ENCODE measurements at regions not wholly inside any gene's neighbourhood (a gene's known extent, or its start where the extent isn't known, plus 50 kb on each side); places are given as distances from the start of the nearest gene placed in this dataset.

DNA sequence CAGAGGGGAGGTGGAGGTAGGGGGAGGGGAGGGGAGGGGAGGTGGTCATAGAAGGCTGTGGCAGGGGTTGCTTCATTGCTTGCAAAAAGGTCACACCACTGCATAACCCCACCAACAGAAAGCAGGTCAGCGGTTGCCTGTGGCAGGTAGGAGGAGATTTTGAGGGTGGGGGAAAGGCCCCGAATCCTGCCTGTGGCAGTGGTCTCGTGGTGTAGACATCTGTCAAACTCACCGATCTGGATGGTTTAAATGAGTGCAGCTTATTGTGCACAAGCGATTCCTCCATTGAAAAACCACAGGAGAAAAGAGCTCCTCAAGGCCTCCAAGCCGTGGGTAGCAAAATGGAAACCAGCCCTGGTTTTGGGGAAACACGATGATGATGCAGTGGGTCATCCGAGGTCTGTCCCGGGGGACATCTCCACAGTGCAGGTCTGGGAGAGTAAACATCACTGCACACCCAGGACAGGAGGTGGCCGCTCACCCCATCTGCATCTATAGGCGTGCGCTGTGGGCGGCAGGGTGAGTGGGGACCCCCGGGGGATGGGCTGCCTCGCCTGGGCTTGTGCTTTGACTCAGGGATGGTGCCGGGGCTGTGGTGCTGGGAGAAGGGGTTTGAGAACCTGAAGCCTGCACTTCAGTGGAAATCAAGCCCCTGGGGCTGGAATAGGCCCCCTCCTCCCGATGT lies 112.3 kb downstream of the CRYAA start:
- no peaks in the 10 kb centered on the region for H3K9me3 Mint-ChIP-seq
- H3K36me3 Mint-ChIP-seq (ENCODE audit: low read depth) = no peaks in the 10 kb centered on the region
- H3K4me3 Mint-ChIP-seq = no peak overlapping the region
- peaks cover 6% of the 10 kb centered on the region for H3K27me3 Mint-ChIP-seq (ENCODE audit: low read depth)
- H3K27ac Mint-ChIP-seq = no peak overlapping the region
- H3K4me1 Mint-ChIP-seq (ENCODE audit: low read depth) = no peaks in the 10 kb centered on the region

DNA sequence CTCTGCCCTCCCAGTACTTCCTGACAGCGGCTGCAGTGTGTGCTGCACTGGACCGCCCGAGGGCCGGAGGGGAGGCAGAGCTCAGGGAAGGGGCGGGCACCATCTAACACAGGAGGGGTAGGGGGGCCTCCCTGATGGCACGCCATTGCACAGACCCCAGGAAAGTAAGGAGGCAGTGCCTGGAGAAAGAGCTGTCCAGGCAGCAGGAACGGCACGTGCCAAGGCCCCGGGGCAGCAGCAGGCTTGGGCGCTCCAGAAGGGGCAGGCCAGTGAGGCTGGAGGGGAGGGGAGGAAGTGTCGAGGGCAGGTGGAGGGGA lies 110.7 kb downstream of the CRYAA start:
- no peaks in the 10 kb centered on the region for H3K9me3 Mint-ChIP-seq
- H3K4me3 Mint-ChIP-seq = no peak overlapping the region
- no peaks in the 10 kb centered on the region for H3K36me3 Mint-ChIP-seq (ENCODE audit: low read depth)
- peaks cover 6% of the 10 kb centered on the region for H3K27me3 Mint-ChIP-seq (ENCODE audit: low read depth)
- H3K27ac Mint-ChIP-seq = no peak overlapping the region
- H3K4me1 Mint-ChIP-seq (ENCODE audit: low read depth) = no peaks in the 10 kb centered on the region

DNA sequence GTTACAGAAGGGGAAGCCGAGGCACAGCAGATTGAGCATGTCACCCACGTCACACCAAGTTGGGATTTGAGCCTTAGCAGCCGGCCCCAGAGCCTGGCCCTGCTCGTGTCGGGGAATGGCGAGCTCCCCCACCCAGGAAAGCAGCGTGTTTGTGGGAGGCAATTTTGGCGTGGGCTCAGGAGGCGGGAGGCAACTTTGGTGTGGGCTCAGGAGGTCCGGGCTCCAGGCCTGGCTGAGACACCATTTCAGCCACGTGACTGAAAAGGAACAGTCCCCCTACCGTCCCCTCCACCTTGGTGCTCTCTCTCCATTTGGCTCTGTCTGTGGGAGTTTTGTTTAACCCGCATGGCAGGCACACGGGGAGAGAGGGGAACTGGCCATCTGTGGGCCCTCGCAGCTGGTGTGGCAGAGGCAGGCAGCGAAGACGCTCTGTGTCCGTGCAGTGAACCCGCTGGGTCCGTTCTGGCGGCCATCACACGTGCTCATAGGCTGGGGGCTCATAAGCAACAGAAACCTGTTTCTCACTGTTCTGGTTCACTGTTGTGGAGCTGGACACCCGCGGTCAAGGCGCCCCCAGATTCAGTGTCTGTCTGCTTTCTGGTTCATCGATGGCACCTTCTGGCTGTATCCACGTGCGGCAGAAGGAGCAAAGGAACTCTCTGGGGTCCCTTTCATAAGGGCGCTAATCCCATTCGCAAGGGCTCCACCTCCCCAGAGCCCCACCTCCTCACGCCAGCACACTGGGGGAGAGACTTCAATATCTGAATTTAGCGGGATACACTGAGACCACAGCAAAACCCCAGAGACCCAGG lies 110.2 kb downstream of the CRYAA start:
- Mint-ChIP-seq H3K27me3 (ENCODE audit: low read depth) (peaks cover 6% of the 10 kb centered on the region), H3K9me3 (no peaks in the 10 kb centered on the region), H3K36me3 (ENCODE audit: low read depth) (no peaks in the 10 kb centered on the region), H3K27ac (no peak overlapping the region), H3K4me3 (no peak overlapping the region), H3K4me1 (ENCODE audit: low read depth) (no peaks in the 10 kb centered on the region)

DNA sequence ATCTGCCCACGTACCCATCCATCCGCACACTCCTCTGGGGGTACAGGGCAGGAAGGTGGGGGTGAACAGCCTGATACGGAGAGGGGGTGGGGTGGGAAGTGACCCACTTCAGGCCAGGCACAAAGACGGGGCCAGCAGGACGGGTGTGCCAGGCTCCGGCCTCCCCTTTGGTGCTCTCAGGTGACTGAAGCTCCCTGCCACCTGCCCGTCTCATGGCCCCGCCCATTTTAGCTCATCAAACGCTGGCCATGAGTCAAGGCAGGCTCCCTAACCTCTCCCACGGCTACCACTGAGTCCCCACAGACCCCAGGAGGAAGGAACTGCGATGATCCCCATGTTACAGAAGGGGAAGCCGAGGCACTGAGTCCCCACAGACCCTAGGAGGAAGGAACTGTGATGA lies 109.6 kb downstream of the CRYAA start:
- no peak overlapping the region for H3K27ac Mint-ChIP-seq
- H3K4me3 Mint-ChIP-seq = no peak overlapping the region
- H3K4me1 Mint-ChIP-seq (ENCODE audit: low read depth) = no peaks in the 10 kb centered on the region
- no peaks in the 10 kb centered on the region for H3K9me3 Mint-ChIP-seq
- peaks cover 6% of the 10 kb centered on the region for H3K27me3 Mint-ChIP-seq (ENCODE audit: low read depth)
- no peaks in the 10 kb centered on the region for H3K36me3 Mint-ChIP-seq (ENCODE audit: low read depth)

- Mint-ChIP-seq H3K9me3 (no peaks in the 10 kb centered on the region), H3K4me3 (no peak overlapping the region), H3K4me1 (ENCODE audit: low read depth) (no peaks in the 10 kb centered on the region), H3K27me3 (ENCODE audit: low read depth) (peaks cover 6% of the 10 kb centered on the region), H3K27ac (no peak overlapping the region), H3K36me3 (ENCODE audit: low read depth) (no peaks in the 10 kb centered on the region)
Measured at GRCh38 chr21:43277481-43278351, 108.9 kb downstream of the CRYAA start.

DNA sequence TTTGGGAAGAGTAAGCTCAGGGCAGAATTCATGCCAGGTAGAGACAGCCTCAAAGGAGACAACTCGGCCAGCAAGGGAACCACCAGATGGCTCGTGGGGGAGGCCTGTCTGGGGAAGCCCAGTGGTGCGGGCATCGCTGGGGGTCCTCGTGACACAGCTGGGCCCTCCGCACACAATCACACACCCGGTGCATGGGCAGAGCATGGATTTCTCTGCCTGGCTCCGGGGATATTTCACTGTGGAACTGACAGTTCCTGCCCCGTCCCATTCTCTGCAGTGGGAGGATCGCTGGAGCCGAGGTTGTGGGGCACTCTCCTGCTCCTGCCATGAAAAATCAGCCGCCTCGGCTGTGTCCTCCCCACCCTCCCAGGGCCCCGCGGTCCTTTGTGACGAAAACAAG lies 108.0 kb downstream of the CRYAA start:
- Mint-ChIP-seq H3K9me3 (no peaks in the 10 kb centered on the region), H3K27ac (no peak overlapping the region), H3K36me3 (ENCODE audit: low read depth) (no peaks in the 10 kb centered on the region), H3K27me3 (ENCODE audit: low read depth) (peaks cover 6% of the 10 kb centered on the region), H3K4me1 (ENCODE audit: low read depth) (no peaks in the 10 kb centered on the region), H3K4me3 (no peak overlapping the region)

DNA sequence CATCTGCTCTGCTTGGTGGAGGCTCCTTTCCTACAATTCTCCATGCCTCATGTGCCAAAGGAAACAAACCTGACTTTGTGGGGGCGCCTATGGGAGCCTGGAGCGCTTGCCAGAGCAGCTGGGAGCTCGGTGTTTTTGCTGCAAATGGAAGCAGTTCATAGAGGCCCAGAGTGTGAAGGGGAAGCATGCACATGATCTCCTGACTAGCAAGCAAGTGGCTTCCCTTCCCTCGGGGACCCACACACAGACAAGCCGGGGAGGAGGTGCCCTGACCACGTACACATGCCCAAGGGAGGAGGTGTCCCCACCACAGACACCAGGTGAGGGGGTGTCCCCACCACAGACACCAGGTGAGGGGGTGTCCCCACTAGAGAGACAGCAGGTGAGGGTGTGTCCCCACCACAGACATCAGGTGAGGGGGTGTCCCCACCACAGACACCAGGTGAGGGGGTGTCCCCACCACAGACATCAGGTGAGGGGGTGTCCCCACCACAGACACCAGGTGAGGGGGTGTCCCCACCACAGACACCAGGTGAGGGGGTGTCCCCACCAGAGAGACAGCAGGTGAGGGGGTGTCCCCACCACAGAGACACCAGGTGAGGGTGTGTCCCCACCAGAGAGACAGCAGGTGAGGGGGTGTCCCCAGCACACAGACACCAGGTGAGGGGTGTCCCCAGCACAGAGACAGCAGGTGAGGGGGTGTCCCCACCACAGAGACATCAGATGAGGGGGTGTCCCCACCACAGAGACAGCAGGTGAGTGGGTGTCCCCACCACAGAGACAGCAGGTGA lies 106.8 kb downstream of the CRYAA start:
- no peaks in the 10 kb centered on the region for H3K36me3 Mint-ChIP-seq (ENCODE audit: low read depth)
- H3K4me1 Mint-ChIP-seq (ENCODE audit: low read depth) = no peaks in the 10 kb centered on the region
- peaks cover 6% of the 10 kb centered on the region for H3K27me3 Mint-ChIP-seq (ENCODE audit: low read depth)
- no peak overlapping the region for H3K4me3 Mint-ChIP-seq
- H3K9me3 Mint-ChIP-seq = no peaks in the 10 kb centered on the region
- no peak overlapping the region for H3K27ac Mint-ChIP-seq

GRCh38 chr21:43274946-43275310 lies 106.1 kb downstream of the CRYAA start:
- no peak overlapping the region for H3K27ac Mint-ChIP-seq
- no peaks in the 10 kb centered on the region for H3K4me1 Mint-ChIP-seq (ENCODE audit: low read depth)
- no peak overlapping the region for H3K4me3 Mint-ChIP-seq
- H3K27me3 Mint-ChIP-seq (ENCODE audit: low read depth) = peaks cover 6% of the 10 kb centered on the region
- no peaks in the 10 kb centered on the region for H3K9me3 Mint-ChIP-seq
- H3K36me3 Mint-ChIP-seq (ENCODE audit: low read depth) = no peaks in the 10 kb centered on the region

DNA sequence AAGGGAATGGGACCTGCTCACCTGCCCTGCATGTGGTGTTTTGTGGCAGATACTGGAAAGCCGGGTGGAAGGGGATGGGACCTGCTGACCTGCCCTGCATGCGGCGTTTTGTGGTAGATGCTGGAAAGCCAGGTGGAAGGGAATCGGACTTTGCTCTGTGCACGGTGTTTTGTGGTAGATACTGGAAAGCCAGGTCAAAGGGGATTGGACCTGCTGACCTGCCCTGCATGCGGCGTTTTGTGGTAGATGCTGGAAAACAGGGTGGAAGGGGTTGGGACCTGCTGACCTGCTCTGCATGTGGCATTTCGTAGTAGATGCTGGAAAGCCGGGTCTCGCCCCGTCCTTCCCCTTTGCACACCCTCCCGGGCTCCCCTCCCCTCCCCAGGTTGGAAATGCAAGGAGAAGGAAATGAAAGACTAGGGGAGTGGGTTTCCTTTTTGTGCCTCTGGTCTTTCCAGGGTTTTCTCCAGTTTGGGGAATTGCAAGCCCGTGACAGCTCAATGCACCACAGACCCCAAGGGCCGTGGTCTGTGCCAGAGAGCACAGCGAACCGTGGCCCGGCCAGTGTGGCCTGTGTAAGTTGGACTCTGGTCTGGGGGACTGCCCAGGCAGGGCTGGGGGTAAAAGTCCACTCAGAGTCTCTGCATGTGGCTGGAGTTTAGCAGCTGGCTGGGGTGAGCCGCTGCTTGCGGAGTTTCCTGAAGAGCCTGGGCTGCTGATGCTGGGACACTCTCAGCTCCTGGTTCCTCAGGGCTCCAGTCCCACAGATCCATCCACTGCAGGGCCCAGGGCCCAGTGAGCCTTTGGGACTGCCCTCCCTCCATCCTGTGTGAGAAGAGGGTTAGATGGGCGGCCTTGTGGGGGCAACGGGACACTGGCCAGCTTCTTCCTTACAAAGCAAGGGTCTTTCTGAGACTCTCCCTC lies 105.5 kb downstream of the CRYAA start:
- H3K27me3 Mint-ChIP-seq (ENCODE audit: low read depth) = peaks cover 6% of the 10 kb centered on the region
- H3K4me1 Mint-ChIP-seq (ENCODE audit: low read depth) = no peaks in the 10 kb centered on the region
- H3K4me3 Mint-ChIP-seq = no peak overlapping the region

GRCh38 chr21:43273708-43274021 lies 104.9 kb downstream of the CRYAA start:
- Mint-ChIP-seq H3K36me3 (ENCODE audit: low read depth) (no peaks in the 10 kb centered on the region), H3K27me3 (ENCODE audit: low read depth) (peaks cover 6% of the 10 kb centered on the region), H3K4me1 (ENCODE audit: low read depth) (no peaks in the 10 kb centered on the region), H3K9me3 (no peaks in the 10 kb centered on the region), H3K27ac (no peak overlapping the region), H3K4me3 (no peak overlapping the region)

More for the DNA sequence above, 105.5 kb downstream of the CRYAA start:
- Mint-ChIP-seq H3K36me3 (ENCODE audit: low read depth) (no peaks in the 10 kb centered on the region), H3K9me3 (no peaks in the 10 kb centered on the region), H3K27ac (no peak overlapping the region)

GRCh38 chr21:43273016-43273707 lies 104.4 kb downstream of the CRYAA start:
- no peaks in the 10 kb centered on the region for H3K36me3 Mint-ChIP-seq (ENCODE audit: low read depth)
- peaks cover 6% of the 10 kb centered on the region for H3K27me3 Mint-ChIP-seq (ENCODE audit: low read depth)
- H3K4me1 Mint-ChIP-seq (ENCODE audit: low read depth) = no peaks in the 10 kb centered on the region
- H3K27ac Mint-ChIP-seq = no peak overlapping the region
- no peaks in the 10 kb centered on the region for H3K9me3 Mint-ChIP-seq
- H3K4me3 Mint-ChIP-seq = no peak overlapping the region

- no peaks in the 10 kb centered on the region for H3K9me3 Mint-ChIP-seq
- H3K27me3 Mint-ChIP-seq (ENCODE audit: low read depth) = peaks cover under 1% of the 10 kb centered on the region
- H3K27ac Mint-ChIP-seq = no peak overlapping the region
Measured at GRCh38 chr21:43272591-43272990, 103.8 kb downstream of the CRYAA start.

GRCh38 chr21:43271452-43272020 lies 102.7 kb downstream of the CRYAA start:
- no peaks in the 10 kb centered on the region for H3K4me1 Mint-ChIP-seq (ENCODE audit: low read depth)
- H3K9me3 Mint-ChIP-seq = no peaks in the 10 kb centered on the region
- H3K4me3 Mint-ChIP-seq = no peak overlapping the region
- H3K27ac Mint-ChIP-seq = no peak overlapping the region
- H3K27me3 Mint-ChIP-seq (ENCODE audit: low read depth) = no peaks in the 10 kb centered on the region
- H3K36me3 Mint-ChIP-seq (ENCODE audit: low read depth) = no peaks in the 10 kb centered on the region

More at GRCh38 chr21:43272591-43272990, 103.8 kb downstream of the CRYAA start:
- no peak overlapping the region for H3K4me3 Mint-ChIP-seq
- H3K36me3 Mint-ChIP-seq (ENCODE audit: low read depth) = no peaks in the 10 kb centered on the region
- H3K4me1 Mint-ChIP-seq (ENCODE audit: low read depth) = no peaks in the 10 kb centered on the region
